Endothelial cell of umbilical vein (primary cell): ENCODE measurements at regions not wholly inside any gene's neighbourhood (a gene's known extent, or its start where the extent isn't known, plus 50 kb on each side); places are given as distances from the start of the nearest gene placed in this dataset.

Experiments
- BruUV-seq: library from RNA; stranded (reverse); fragments of 400-500 nt; replicated peaks from 2 replicates; lab custom pipeline; 2021; lab: Mats Ljungman, UMichigan
- CTCF ChIA-PET: fragments of 300-600, 350-600 bp; sonication (Branson Sonifier 250); formaldehyde crosslinking; loops from one replicate; lab custom pipeline; 2021; ENCODE audit warnings: antibody characterized with exemption, inconsistent platforms; lab: Charles Lee
- POLR2A ChIA-PET: fragments of 300-600, 350-600 bp; sonication (Branson Sonifier 250); formaldehyde crosslinking; loops from one replicate; lab custom pipeline; 2021; ENCODE audit warnings: antibody characterized with exemption, inconsistent platforms; lab: Charles Lee
- DNase-seq: peaks from one replicate; pipeline ENCODE4 v3.0.0-alpha.2; 2011; ENCODE audit warnings: low read depth, low spot score
- FAIRE-seq: peaks from 2 replicates; lab custom pipeline; 2011; peaks lifted over from hg19 to GRCh38; lab: Jason Lieb, UNC
- H2AFZ ChIP-seq: 2 replicates; pipeline ENCODE4 v1.6.0; 2012; ENCODE audit warnings: low read depth, low read length, control low read depth, inconsistent platforms
- H3K27ac ChIP-seq: 2 replicates; pipeline ENCODE4 v1.5.1; 2011; ENCODE audit warnings: low read depth, mild to moderate bottlenecking, control low read depth, low read length, moderate library complexity; ENCODE audit not compliant: insufficient read depth
- H3K27me3 ChIP-seq, 2 experiments: 2 replicates each; pipeline versions ENCODE4 v1.6.0 to v1.6.1; 2011; ENCODE audit warnings: low read length in 2 of 2, mixed read lengths in 1 of 2; ENCODE audit not compliant: control insufficient read depth in 2 of 2, insufficient read depth in 2 of 2
- H3K36me3 ChIP-seq, 2 experiments: 2 replicates in 1 of 2; 3 replicates in 1 of 2; pipeline ENCODE4 v1.5.1; 2011; ENCODE audit warnings: low read length in 2 of 2, mild to moderate bottlenecking in 1 of 2, moderate library complexity in 1 of 2; ENCODE audit not compliant: control insufficient read depth in 2 of 2, insufficient read depth in 2 of 2; ENCODE audit errors: extremely low read depth in 1 of 2
- H3K4me1 ChIP-seq: 3 replicates; pipeline ENCODE4 v1.5.1; 2011; ENCODE audit warnings: mild to moderate bottlenecking, low read length; ENCODE audit not compliant: control insufficient read depth, insufficient read depth; ENCODE audit errors: extremely low read depth
- H3K4me2 ChIP-seq: 2 replicates; pipeline ENCODE4 v1.6.1; 2011; ENCODE audit warnings: low read length, control low read depth, mixed read lengths; ENCODE audit not compliant: insufficient read depth
- H3K4me3 ChIP-seq, 3 experiments: fragments of 200-600 bp in 1 of 3; sonication (generic), shearing (Covaris generic) in 1 of 3; replicated peaks in 1 of 3; 2 replicates each; pipeline ENCODE4 v1.5.1; 2011 to 2016; ENCODE audit warnings: control low read depth in 3 of 3, low read length in 3 of 3, mild to moderate bottlenecking in 2 of 3, inconsistent platforms in 1 of 3, low read depth in 1 of 3, moderate library complexity in 1 of 3; ENCODE audit not compliant: insufficient read depth in 1 of 3
- H3K79me2 ChIP-seq: 2 replicates; pipeline ENCODE4 v1.6.0; 2012; ENCODE audit warnings: low read length, inconsistent platforms; ENCODE audit not compliant: control insufficient read depth, insufficient read depth
- H3K9ac ChIP-seq: replicated peaks from 2 replicates; pipeline ENCODE3; 2011; ENCODE audit warnings: low read length, control low read depth; ENCODE audit not compliant: insufficient read depth; ENCODE audit errors: extremely low read depth
- H3K9me1 ChIP-seq: replicated peaks from 3 replicates; pipeline ENCODE4 v1.6.0; 2011; ENCODE audit warnings: mild to moderate bottlenecking, low read length; ENCODE audit not compliant: control insufficient read depth, insufficient read depth; ENCODE audit errors: extremely low read depth
- H3K9me3 ChIP-seq: replicated peaks from 2 replicates; pipeline ENCODE4 v1.5.1; 2012; ENCODE audit warnings: low read length, inconsistent platforms; ENCODE audit not compliant: control insufficient read depth, insufficient read depth
- H4K20me1 ChIP-seq: replicated peaks from 2 replicates; pipeline ENCODE3; 2011; ENCODE audit warnings: mild to moderate bottlenecking, low read length; ENCODE audit not compliant: control insufficient read depth, insufficient read depth; ENCODE audit errors: extremely low read depth
- CTCF ChIP-seq, 2 donors: IDR thresholded peaks; 1 replicate in 1 of 2; 2 replicates in 1 of 2; pipeline ENCODE4 v1.5.1; 2011; ENCODE audit warnings: low read length in 2 of 2, mild to moderate bottlenecking in 2 of 2, moderate library complexity in 2 of 2, control low read depth in 1 of 2, inconsistent platforms in 1 of 2, low read depth in 1 of 2; ENCODE audit not compliant: insufficient read depth in 1 of 2; ENCODE audit errors: extremely low read depth in 1 of 2
- EZH2 ChIP-seq: IDR thresholded peaks from 2 replicates; pipeline ENCODE4 v1.6.1; 2012; ENCODE audit warnings: borderline replicate concordance, low read depth, mild to moderate bottlenecking, moderate library complexity, low read length, inconsistent platforms; ENCODE audit not compliant: severe bottlenecking
- FOS ChIP-seq: IDR thresholded peaks from 2 replicates; pipeline ENCODE4 v1.6.1; 2011; ENCODE audit warnings: mild to moderate bottlenecking, low read length, moderate library complexity, borderline replicate concordance; ENCODE audit not compliant: insufficient read depth
- GATA2 ChIP-seq: IDR thresholded peaks from 2 replicates; pipeline ENCODE4 v1.7.0; 2011; ENCODE audit warnings: low read depth, mild to moderate bottlenecking, moderate library complexity, mixed read lengths, low read length; ENCODE audit not compliant: insufficient read length, insufficient read depth
- JUN ChIP-seq: IDR thresholded peaks from 2 replicates; pipeline ENCODE4 v1.6.1; 2011; ENCODE audit warnings: borderline replicate concordance, low read depth; ENCODE audit not compliant: insufficient read length, insufficient read depth
- MAX ChIP-seq: IDR thresholded peaks from 2 replicates; pipeline ENCODE4 v1.6.1; 2011; ENCODE audit not compliant: insufficient read depth, insufficient read length
- MYC ChIP-seq: IDR thresholded peaks from one replicate; pipeline ENCODE4 v1.6.1; 2011; ENCODE audit warnings: mild to moderate bottlenecking, low read depth, low read length
- POLR2A ChIP-seq: IDR thresholded peaks from 2 replicates; pipeline ENCODE4 v1.6.1; 2012; ENCODE audit warnings: low read depth, mild to moderate bottlenecking, control low read depth, low read length
- POLR2AphosphoS5 ChIP-seq: IDR thresholded peaks from 2 replicates; pipeline ENCODE4 v1.6.1; 2012; ENCODE audit warnings: low read depth, mild to moderate bottlenecking, control low read depth, low read length, moderate library complexity; ENCODE audit not compliant: insufficient read depth
- dilution Hi-C: fragments of 300-500 bp; cut with MboI; formaldehyde crosslinking; loops from one replicate; pipeline ENCODE4 v1.15.0; 2019; ENCODE audit warnings: low sequenced_read_pairs; ENCODE audit not compliant: extremely low pct_ligation_motif_present
- intact Hi-C: fragments of 100-400 bp; cut with micrococcal nuclease; formaldehyde crosslinking; loops from one replicate; pipeline ENCODE4 v1.10.0; 2022

GRCh38 chr7:159280008-159280407, 135.3 kb upstream of the VIPR2 start:
- ChIA-PET CTCF (no interaction called here), POLR2A (no interaction called here)
- Histone ChIP-seq H3K4me2 (no peak overlapping the region), H2AFZ (no peak overlapping the region), H3K9ac (no peak overlapping the region), H4K20me1 (no peaks in the 10 kb centered on the region), H3K9me3 (peaks cover 5% of the 10 kb centered on the region), H3K79me2 (no peaks in the 10 kb centered on the region), H3K9me1 (no peaks in the 10 kb centered on the region), H3K36me3 (no peaks in the 10 kb centered on the region), H3K27me3 (no peaks in the 10 kb centered on the region), H3K4me1 (no peaks in the 10 kb centered on the region), H3K4me3 (no peak overlapping the region), H3K27ac (no peak overlapping the region)
- FAIRE-seq, result no peak
- BruUV-seq, result no TSS peak
- dilution Hi-C loops (no loop called here), intact Hi-C loops (no loop called here)
- TF ChIP-seq JUN (no peak), GATA2 (no peak), MAX (no peak), FOS (no peak), MYC (no peak), EZH2 (no peak), CTCF (IDR thresholded peaks at IDR 0.05; ENCODE audit: extremely low read depth in 1 of 2, insufficient read depth in 1 of 2, low read depth in 1 of 2, low read length in 2 of 2) (no peak), POLR2A (no peak), POLR2AphosphoS5 (no peak)
- DNase-seq, result no peak
